ENCODE measurements at regions not wholly inside any gene's neighbourhood (a gene's known extent, or its start where the extent isn't known, plus 50 kb on each side); places are given as distances from the start of the nearest gene placed in this dataset.

- TF ChIP-seq, protein P1, sequence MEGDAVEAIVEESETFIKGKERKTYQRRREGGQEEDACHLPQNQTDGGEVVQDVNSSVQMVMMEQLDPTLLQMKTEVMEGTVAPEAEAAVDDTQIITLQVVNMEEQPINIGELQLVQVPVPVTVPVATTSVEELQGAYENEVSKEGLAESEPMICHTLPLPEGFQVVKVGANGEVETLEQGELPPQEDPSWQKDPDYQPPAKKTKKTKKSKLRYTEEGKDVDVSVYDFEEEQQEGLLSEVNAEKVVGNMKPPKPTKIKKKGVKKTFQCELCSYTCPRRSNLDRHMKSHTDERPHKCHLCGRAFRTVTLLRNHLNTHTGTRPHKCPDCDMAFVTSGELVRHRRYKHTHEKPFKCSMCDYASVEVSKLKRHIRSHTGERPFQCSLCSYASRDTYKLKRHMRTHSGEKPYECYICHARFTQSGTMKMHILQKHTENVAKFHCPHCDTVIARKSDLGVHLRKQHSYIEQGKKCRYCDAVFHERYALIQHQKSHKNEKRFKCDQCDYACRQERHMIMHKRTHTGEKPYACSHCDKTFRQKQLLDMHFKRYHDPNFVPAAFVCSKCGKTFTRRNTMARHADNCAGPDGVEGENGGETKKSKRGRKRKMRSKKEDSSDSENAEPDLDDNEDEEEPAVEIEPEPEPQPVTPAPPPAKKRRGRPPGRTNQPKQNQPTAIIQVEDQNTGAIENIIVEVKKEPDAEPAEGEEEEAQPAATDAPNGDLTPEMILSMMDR (IDR thresholded peaks at IDR 0.05), result no peak
- TF ChIP-seq POLR2A (IDR thresholded peaks at IDR 0.05), result no peak
Measured at GRCh38 chr11:134511255-134511654, 99.2 kb upstream of the B3GAT1 start.
